ENCODE measurements at regions not wholly inside any gene's neighbourhood (a gene's known extent, or its start where the extent isn't known, plus 50 kb on each side); places are given as distances from the start of the nearest gene placed in this dataset.

DNA sequence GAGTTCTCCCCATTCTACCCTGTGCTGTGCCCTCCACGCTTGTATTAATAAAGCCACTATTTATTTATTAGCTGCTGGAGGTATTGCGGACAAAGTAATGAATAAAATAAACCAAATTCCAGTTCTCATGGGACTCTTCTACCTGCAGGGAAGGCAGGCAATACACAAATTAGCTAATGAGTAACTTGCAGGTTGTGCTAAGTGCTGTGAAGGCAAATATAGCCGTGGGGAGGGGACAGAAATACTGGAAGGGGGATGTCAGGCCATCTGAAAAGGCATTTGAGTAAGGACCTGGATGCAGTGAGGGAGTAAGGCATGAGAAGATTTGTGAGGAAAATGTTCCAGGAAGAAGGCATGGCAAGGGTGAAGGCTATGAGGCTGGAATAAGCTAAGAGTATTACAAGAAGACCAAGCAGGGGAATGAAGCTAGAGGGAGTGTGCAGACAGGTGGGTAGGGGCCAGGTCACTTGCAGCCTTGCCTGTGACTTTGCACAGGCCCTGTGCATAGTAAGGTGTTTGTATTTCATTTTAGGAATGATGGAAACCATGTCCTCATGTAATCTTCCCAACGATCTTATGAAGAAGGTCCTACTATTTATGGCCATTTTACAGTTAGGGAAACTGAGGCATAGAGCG, 167.5 kb downstream of the PTPN11 start:
- no peak for ATAC-seq
- TF ChIP-seq ZFP30 (CRISPR knock-in tag; IDR thresholded peaks at IDR 0.05) (no peak), GLIS3 (CRISPR knock-in tag; IDR thresholded peaks at IDR 0.05) (no peak), BACH2 (CRISPR knock-in tag; IDR thresholded peaks at IDR 0.05; ENCODE audit: borderline replicate concordance) (no peak), ZC3H10 (CRISPR knock-in tag; IDR thresholded peaks at IDR 0.05) (no peak), PPARA (CRISPR knock-in tag; IDR thresholded peaks at IDR 0.05; ENCODE audit: borderline replicate concordance) (no peak), OSR1 (CRISPR knock-in tag; IDR thresholded peaks at IDR 0.05) (no peak), ESRRG (CRISPR knock-in tag; IDR thresholded peaks at IDR 0.05) (no peak), TCF4 (CRISPR knock-in tag; IDR thresholded peaks at IDR 0.05; ENCODE audit: borderline replicate concordance) (no peak), SNAI2 (CRISPR knock-in tag; IDR thresholded peaks at IDR 0.05) (no peak), ZNF565 (CRISPR knock-in tag; conservative IDR thresholded peaks at IDR 0.05; ENCODE audit: low read depth) (no peak), ZNF70 (CRISPR knock-in tag; IDR thresholded peaks at IDR 0.05) (no peak), ISL1 (CRISPR knock-in tag; IDR thresholded peaks at IDR 0.05) (no peak), TOX (CRISPR knock-in tag; IDR thresholded peaks at IDR 0.05; ENCODE audit: borderline replicate concordance) (no peak), RARB (CRISPR knock-in tag; IDR thresholded peaks at IDR 0.05) (no peak), ARNTL (CRISPR knock-in tag; IDR thresholded peaks at IDR 0.05; ENCODE audit: borderline replicate concordance, low read depth) (no peak), CSDC2 (CRISPR knock-in tag; IDR thresholded peaks at IDR 0.05) (no peak), ZFP3 (CRISPR knock-in tag; IDR thresholded peaks at IDR 0.05) (no peak)
- TF ChIP-seq, protein P1, sequence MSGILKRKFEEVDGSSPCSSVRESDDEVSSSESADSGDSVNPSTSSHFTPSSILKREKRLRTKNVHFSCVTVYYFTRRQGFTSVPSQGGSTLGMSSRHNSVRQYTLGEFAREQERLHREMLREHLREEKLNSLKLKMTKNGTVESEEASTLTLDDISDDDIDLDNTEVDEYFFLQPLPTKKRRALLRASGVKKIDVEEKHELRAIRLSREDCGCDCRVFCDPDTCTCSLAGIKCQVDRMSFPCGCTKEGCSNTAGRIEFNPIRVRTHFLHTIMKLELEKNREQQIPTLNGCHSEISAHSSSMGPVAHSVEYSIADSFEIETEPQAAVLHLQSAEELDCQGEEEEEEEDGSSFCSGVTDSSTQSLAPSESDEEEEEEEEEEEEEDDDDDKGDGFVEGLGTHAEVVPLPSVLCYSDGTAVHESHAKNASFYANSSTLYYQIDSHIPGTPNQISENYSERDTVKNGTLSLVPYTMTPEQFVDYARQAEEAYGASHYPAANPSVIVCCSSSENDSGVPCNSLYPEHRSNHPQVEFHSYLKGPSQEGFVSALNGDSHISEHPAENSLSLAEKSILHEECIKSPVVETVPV (CRISPR knock-in tag; IDR thresholded peaks at IDR 0.05): no peak
- TF ChIP-seq, protein P2, sequence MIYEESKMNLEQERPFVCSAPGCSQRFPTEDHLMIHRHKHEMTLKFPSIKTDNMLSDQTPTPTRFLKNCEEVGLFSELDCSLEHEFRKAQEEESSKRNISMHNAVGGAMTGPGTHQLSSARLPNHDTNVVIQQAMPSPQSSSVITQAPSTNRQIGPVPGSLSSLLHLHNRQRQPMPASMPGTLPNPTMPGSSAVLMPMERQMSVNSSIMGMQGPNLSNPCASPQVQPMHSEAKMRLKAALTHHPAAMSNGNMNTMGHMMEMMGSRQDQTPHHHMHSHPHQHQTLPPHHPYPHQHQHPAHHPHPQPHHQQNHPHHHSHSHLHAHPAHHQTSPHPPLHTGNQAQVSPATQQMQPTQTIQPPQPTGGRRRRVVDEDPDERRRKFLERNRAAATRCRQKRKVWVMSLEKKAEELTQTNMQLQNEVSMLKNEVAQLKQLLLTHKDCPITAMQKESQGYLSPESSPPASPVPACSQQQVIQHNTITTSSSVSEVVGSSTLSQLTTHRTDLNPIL (CRISPR knock-in tag; IDR thresholded peaks at IDR 0.05; ENCODE audit: low read depth): no peak
- TF ChIP-seq, protein P3, sequence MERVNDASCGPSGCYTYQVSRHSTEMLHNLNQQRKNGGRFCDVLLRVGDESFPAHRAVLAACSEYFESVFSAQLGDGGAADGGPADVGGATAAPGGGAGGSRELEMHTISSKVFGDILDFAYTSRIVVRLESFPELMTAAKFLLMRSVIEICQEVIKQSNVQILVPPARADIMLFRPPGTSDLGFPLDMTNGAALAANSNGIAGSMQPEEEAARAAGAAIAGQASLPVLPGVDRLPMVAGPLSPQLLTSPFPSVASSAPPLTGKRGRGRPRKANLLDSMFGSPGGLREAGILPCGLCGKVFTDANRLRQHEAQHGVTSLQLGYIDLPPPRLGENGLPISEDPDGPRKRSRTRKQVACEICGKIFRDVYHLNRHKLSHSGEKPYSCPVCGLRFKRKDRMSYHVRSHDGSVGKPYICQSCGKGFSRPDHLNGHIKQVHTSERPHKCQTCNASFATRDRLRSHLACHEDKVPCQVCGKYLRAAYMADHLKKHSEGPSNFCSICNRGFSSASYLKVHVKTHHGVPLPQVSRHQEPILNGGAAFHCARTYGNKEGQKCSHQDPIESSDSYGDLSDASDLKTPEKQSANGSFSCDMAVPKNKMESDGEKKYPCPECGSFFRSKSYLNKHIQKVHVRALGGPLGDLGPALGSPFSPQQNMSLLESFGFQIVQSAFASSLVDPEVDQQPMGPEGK (CRISPR knock-in tag; IDR thresholded peaks at IDR 0.05; ENCODE audit: borderline replicate concordance): no peak

DNA sequence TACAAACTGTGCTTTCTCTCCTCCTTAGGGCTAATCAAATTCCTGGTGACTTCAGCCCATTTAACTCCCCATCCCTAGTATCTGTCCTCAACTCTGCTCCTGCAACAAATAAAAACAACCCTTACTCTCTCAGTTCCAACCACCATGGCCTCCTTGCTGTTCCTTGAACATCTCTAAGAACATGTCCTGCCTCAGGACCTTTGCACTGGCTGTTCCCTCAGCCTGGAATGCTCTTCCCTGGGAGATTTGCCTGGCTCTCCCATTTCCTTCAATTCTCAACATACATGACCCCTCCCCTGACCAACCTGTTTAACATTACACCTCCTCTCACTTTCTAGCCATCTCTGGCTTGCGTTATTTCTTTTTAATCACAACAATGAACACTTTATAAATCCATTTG, 170.5 kb downstream of the PTPN11 start:
- ATAC-seq: no peak
- TF ChIP-seq ZNF565 (CRISPR knock-in tag; conservative IDR thresholded peaks at IDR 0.05; ENCODE audit: low read depth): no peak
- no peak for TF ChIP-seq ZFP3 (CRISPR knock-in tag; IDR thresholded peaks at IDR 0.05)
- TF ChIP-seq, protein P4, sequence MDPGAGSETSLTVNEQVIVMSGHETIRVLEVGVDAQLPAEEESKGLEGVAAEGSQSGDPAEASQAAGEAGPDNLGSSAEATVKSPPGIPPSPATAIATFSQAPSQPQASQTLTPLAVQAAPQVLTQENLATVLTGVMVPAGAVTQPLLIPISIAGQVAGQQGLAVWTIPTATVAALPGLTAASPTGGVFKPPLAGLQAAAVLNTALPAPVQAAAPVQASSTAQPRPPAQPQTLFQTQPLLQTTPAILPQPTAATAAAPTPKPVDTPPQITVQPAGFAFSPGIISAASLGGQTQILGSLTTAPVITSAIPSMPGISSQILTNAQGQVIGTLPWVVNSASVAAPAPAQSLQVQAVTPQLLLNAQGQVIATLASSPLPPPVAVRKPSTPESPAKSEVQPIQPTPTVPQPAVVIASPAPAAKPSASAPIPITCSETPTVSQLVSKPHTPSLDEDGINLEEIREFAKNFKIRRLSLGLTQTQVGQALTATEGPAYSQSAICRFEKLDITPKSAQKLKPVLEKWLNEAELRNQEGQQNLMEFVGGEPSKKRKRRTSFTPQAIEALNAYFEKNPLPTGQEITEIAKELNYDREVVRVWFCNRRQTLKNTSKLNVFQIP (CRISPR knock-in tag; IDR thresholded peaks at IDR 0.05; ENCODE audit: borderline replicate concordance, low read depth): no peak
- no peak for TF ChIP-seq OSR1 (CRISPR knock-in tag; IDR thresholded peaks at IDR 0.05)
- TF ChIP-seq, protein P5, sequence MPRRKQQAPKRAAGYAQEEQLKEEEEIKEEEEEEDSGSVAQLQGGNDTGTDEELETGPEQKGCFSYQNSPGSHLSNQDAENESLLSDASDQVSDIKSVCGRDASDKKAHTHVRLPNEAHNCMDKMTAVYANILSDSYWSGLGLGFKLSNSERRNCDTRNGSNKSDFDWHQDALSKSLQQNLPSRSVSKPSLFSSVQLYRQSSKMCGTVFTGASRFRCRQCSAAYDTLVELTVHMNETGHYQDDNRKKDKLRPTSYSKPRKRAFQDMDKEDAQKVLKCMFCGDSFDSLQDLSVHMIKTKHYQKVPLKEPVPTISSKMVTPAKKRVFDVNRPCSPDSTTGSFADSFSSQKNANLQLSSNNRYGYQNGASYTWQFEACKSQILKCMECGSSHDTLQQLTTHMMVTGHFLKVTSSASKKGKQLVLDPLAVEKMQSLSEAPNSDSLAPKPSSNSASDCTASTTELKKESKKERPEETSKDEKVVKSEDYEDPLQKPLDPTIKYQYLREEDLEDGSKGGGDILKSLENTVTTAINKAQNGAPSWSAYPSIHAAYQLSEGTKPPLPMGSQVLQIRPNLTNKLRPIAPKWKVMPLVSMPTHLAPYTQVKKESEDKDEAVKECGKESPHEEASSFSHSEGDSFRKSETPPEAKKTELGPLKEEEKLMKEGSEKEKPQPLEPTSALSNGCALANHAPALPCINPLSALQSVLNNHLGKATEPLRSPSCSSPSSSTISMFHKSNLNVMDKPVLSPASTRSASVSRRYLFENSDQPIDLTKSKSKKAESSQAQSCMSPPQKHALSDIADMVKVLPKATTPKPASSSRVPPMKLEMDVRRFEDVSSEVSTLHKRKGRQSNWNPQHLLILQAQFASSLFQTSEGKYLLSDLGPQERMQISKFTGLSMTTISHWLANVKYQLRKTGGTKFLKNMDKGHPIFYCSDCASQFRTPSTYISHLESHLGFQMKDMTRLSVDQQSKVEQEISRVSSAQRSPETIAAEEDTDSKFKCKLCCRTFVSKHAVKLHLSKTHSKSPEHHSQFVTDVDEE (CRISPR knock-in tag; IDR thresholded peaks at IDR 0.05): no peak
- TF ChIP-seq ZC3H10 (CRISPR knock-in tag; IDR thresholded peaks at IDR 0.05): no peak
- TF ChIP-seq ARNTL (CRISPR knock-in tag; IDR thresholded peaks at IDR 0.05; ENCODE audit: borderline replicate concordance, low read depth): no peak
- TF ChIP-seq, protein P2 (CRISPR knock-in tag; IDR thresholded peaks at IDR 0.05; ENCODE audit: low read depth): no peak
- no peak for TF ChIP-seq ZNF8 (CRISPR knock-in tag; IDR thresholded peaks at IDR 0.05)
- TF ChIP-seq ZFP30 (CRISPR knock-in tag; IDR thresholded peaks at IDR 0.05): no peak
- TF ChIP-seq CSDC2 (CRISPR knock-in tag; IDR thresholded peaks at IDR 0.05): no peak
- no peak for TF ChIP-seq ZNF70 (CRISPR knock-in tag; IDR thresholded peaks at IDR 0.05)
- TF ChIP-seq GLIS3 (CRISPR knock-in tag; IDR thresholded peaks at IDR 0.05): no peak
- no peak for TF ChIP-seq ISL1 (CRISPR knock-in tag; IDR thresholded peaks at IDR 0.05)
- no peak for TF ChIP-seq BACH2 (CRISPR knock-in tag; IDR thresholded peaks at IDR 0.05; ENCODE audit: borderline replicate concordance)
- TF ChIP-seq TOX (CRISPR knock-in tag; IDR thresholded peaks at IDR 0.05; ENCODE audit: borderline replicate concordance): no peak
- TF ChIP-seq, protein P1 (CRISPR knock-in tag; IDR thresholded peaks at IDR 0.05): no peak
- no peak for TF ChIP-seq TCF4 (CRISPR knock-in tag; IDR thresholded peaks at IDR 0.05; ENCODE audit: borderline replicate concordance)

Data from SK-N-SH treated with all-trans-retinoic acid at 6 μM for 48 hours (cell line).